Common myeloid progenitor, CD34-positive (primary cell): ENCODE measurements at regions not wholly inside any gene's neighbourhood (a gene's known extent, or its start where the extent isn't known, plus 50 kb on each side); places are given as distances from the start of the nearest gene placed in this dataset.

Experiments used
- CTCF ChIA-PET: fragments of 350-600 bp; sonication (Branson Sonifier 250); formaldehyde crosslinking; loops from one replicate; lab custom pipeline; 2021; ENCODE audit warnings: antibody characterized with exemption; lab: Charles Lee
- POLR2A ChIA-PET: fragments of 350-600 bp; sonication (Branson Sonifier 250); formaldehyde crosslinking; loops from one replicate; lab custom pipeline; 2021; ENCODE audit warnings: antibody characterized with exemption; lab: Charles Lee
- DNase-seq, 3 donors: peaks; one replicate each; pipeline versions ENCODE4 v3.0.0 to v3.0.0-alpha.2; 2013
- H3K27ac ChIP-seq, 2 experiments: 1 replicate in 1 of 2; 2 replicates in 1 of 2; pipeline ENCODE4 v1.7.0; 2013; ENCODE audit warnings: inconsistent platforms in 2 of 2, low read length in 2 of 2, mild to moderate bottlenecking in 2 of 2, low read depth in 1 of 2, moderate library complexity in 1 of 2; ENCODE audit not compliant: severe bottlenecking in 2 of 2, insufficient read depth in 1 of 2, poor library complexity in 1 of 2
- H3K27me3 ChIP-seq, 5 experiments: replicated peaks in 2 of 5; 1 replicate in 3 of 5; 2 replicates in 2 of 5; pipeline versions ENCODE4 v1.6.1 to v1.7.0; 2013; ENCODE audit warnings: low read length in 4 of 5, mild to moderate bottlenecking in 2 of 5, moderate library complexity in 2 of 5, inconsistent platforms in 1 of 5; ENCODE audit not compliant: insufficient read depth in 5 of 5, control insufficient read depth in 4 of 5
- H3K36me3 ChIP-seq, 4 experiments: 1 replicate in 2 of 4; 2 replicates in 2 of 4; pipeline versions ENCODE4 v1.6.1 to v1.7.0; 2013; ENCODE audit warnings: low read length in 3 of 4, control low read depth in 1 of 4, mild to moderate bottlenecking in 1 of 4; ENCODE audit not compliant: control insufficient read depth in 4 of 4, insufficient read depth in 4 of 4
- H3K4me1 ChIP-seq, 4 experiments: 1 replicate in 3 of 4; 2 replicates in 1 of 4; pipeline versions ENCODE4 v1.6.1 to v1.7.1; 2013; ENCODE audit warnings: low read length in 3 of 4, mild to moderate bottlenecking in 3 of 4, control low read depth in 1 of 4, inconsistent platforms in 1 of 4, moderate library complexity in 1 of 4; ENCODE audit not compliant: control insufficient read depth in 4 of 4, insufficient read depth in 4 of 4; ENCODE audit errors: control extremely low read depth in 1 of 4
- H3K4me3 ChIP-seq, 7 experiments: 1 replicate in 4 of 7; 2 replicates in 3 of 7; pipeline versions ENCODE4 v1.5.1 to v1.7.0; 2013; ENCODE audit warnings: mild to moderate bottlenecking in 7 of 7, low read length in 6 of 7, moderate library complexity in 6 of 7, inconsistent platforms in 2 of 7, low read depth in 2 of 7, control low read depth in 1 of 7; ENCODE audit not compliant: insufficient read depth in 4 of 7, control insufficient read depth in 1 of 7; ENCODE audit errors: extremely low read depth in 1 of 7
- H3K9me3 ChIP-seq, 5 experiments: 1 replicate in 4 of 5; 2 replicates in 1 of 5; pipeline versions ENCODE4 v1.6.1 to v1.7.1; 2013; ENCODE audit warnings: low read length in 4 of 5, mild to moderate bottlenecking in 2 of 5, inconsistent platforms in 1 of 5, low read depth in 1 of 5, moderate library complexity in 1 of 5; ENCODE audit not compliant: control insufficient read depth in 4 of 5, insufficient read depth in 2 of 5; ENCODE audit errors: control extremely low read depth in 1 of 5
- WGBS: methylation state at CpG from one replicate; pipeline ENCODE4 v1.1.5; 2013; ENCODE audit not compliant: insufficient coverage; 5-methylcytosine and 5-hydroxymethylcytosine counted together

GRCh38 chr10:31121757-31122577 is 90.3 kb upstream of the ZNF438 start:
- H3K9me3 ChIP-seq, result no peaks in the 10 kb centered on the region
- ChIA-PET POLR2A (no interaction called here), CTCF (interaction anchor here (1.1 to 1.4 kb wide), 2 partner anchors 9 to 10 kb away, joined by 3 to 4 read pairs; no protein-coding TSS in a partner anchor)
- no peaks in the 10 kb centered on the region for H3K4me1 ChIP-seq
- no peak for DNase-seq
- 100% methylated on average over 2 of the region's 3 CpGs for WGBS
- H3K4me3 ChIP-seq, result no peak overlapping the region
- no peak overlapping the region for H3K27ac ChIP-seq
- no peaks in the 10 kb centered on the region for H3K36me3 ChIP-seq
- H3K27me3 ChIP-seq, result no peaks in the 10 kb centered on the region

DNA sequence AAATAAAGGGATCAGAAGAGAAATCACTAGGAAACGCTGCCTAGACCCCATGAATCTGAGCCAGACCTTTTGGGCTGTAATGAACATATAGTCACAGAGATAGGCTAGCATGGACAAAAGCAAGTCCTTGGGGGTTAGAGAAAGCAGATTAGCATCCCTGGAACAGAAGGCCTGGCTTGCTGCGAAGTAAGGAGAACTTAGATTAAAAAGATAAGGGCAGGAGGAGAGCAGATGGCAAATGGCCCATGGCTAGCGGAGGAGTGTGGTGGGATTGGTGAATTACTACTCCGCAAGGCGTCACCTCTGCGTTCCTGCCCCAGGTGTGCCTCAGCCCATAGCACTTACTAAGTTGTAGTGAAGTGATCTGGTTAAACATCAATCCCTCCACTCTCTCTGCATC is 92.3 kb upstream of the ZNF438 start:
- no peak for DNase-seq
- H3K4me3 ChIP-seq, result no peak overlapping the region
- ChIA-PET POLR2A (no interaction called here), CTCF (no interaction called here)
- no peak overlapping the region for H3K27ac ChIP-seq
- H3K27me3 ChIP-seq, result no peaks in the 10 kb centered on the region
- no peaks in the 10 kb centered on the region for H3K4me1 ChIP-seq
- H3K9me3 ChIP-seq, result no peaks in the 10 kb centered on the region
- H3K36me3 ChIP-seq, result no peaks in the 10 kb centered on the region
- WGBS, result 100% methylated on average over 2 of the region's 6 CpGs

DNA sequence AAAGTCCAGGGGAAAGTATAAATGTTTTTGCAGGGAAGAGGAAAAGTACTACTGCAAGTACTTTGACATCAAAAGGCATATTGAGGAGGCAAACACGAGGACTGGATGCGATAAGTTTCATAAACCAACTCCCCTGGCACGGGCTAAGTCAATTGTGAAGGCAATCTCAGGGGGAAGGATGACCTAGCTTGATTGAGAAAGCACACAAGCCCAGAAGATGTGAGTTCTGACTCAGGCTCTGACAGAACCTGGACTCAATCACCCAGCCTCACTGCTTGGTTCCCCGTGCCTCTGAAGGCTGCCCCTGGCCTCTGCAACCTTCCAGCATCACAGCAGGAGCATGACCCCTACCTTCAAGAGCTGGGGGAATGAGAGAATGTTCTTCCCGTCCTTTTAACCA is 93.2 kb upstream of the ZNF438 start:
- Histone ChIP-seq H3K27ac (no peak overlapping the region), H3K4me3 (no peak overlapping the region), H3K27me3 (no peaks in the 10 kb centered on the region), H3K9me3 (no peaks in the 10 kb centered on the region), H3K36me3 (no peaks in the 10 kb centered on the region), H3K4me1 (peaks cover 0 to 5% (median 3%) of the 10 kb centered on the region in 4 experiments)
- no peak for DNase-seq
- 100% methylated on average over 4 of the region's 5 CpGs for WGBS
- POLR2A ChIA-PET, result no interaction called here
- CTCF ChIA-PET, result no interaction called here

- Histone ChIP-seq H3K4me1 (peaks cover 0 to 5% (median 4%) of the 10 kb centered on the region in 4 experiments), H3K9me3 (no peaks in the 10 kb centered on the region), H3K27me3 (no peaks in the 10 kb centered on the region), H3K27ac (no peak overlapping the region), H3K4me3 (no peak overlapping the region), H3K36me3 (no peaks in the 10 kb centered on the region)
- POLR2A ChIA-PET, result no interaction called here
- no peak for DNase-seq
- CTCF ChIA-PET, result no interaction called here
These were observed 94.1 kb upstream of the ZNF438 start for GRCh38 chr10:31125789-31126188.

GRCh38 chr10:31126593-31126992 is 94.9 kb upstream of the ZNF438 start:
- POLR2A ChIA-PET, result no interaction called here
- H3K27ac ChIP-seq, result no peak overlapping the region
- H3K4me3 ChIP-seq, result no peak overlapping the region
- peaks cover 0 to 5% (median 4%) of the 10 kb centered on the region in 4 experiments for H3K4me1 ChIP-seq
- H3K9me3 ChIP-seq, result no peaks in the 10 kb centered on the region
- no peak for DNase-seq
- CTCF ChIA-PET, result interaction anchor here (1.1 kb wide), 1 partner anchor 54 kb away, joined by 3 read pairs; no protein-coding TSS in a partner anchor
- no peaks in the 10 kb centered on the region for H3K27me3 ChIP-seq
- no peaks in the 10 kb centered on the region for H3K36me3 ChIP-seq
- 88% methylated on average over 1 of the region's 2 CpGs for WGBS

DNA sequence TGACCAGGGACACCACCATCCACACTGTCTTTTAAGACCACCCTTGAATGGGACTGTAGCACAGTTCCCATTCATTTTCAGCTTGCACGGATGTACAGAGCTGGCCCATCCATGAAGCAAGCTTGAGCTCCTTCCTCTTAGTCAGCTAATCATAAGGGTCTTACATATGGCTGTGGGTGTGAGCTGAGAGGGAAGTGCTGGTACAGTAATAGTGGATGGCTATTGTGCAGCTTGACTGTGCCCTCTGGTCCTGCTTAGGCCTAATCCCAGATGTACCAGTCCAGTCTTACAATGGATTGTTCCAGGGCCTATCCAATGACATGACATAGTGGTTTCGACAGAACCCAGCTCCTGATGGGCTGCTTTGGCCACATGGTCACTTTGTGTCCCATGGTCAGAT is 96.9 kb upstream of the ZNF438 start:
- H3K4me3 ChIP-seq, result no peak overlapping the region
- no peaks in the 10 kb centered on the region for H3K9me3 ChIP-seq
- 100% methylated on average over 1 of the region's 2 CpGs for WGBS
- no peak for DNase-seq
- CTCF ChIA-PET, result no interaction called here
- no peaks in the 10 kb centered on the region for H3K27me3 ChIP-seq
- H3K36me3 ChIP-seq, result no peaks in the 10 kb centered on the region
- peaks cover 3 to 13% (median 10%) of the 10 kb centered on the region in 4 experiments for H3K4me1 ChIP-seq
- POLR2A ChIA-PET, result no interaction called here
- H3K27ac ChIP-seq, result no peak overlapping the region

DNA sequence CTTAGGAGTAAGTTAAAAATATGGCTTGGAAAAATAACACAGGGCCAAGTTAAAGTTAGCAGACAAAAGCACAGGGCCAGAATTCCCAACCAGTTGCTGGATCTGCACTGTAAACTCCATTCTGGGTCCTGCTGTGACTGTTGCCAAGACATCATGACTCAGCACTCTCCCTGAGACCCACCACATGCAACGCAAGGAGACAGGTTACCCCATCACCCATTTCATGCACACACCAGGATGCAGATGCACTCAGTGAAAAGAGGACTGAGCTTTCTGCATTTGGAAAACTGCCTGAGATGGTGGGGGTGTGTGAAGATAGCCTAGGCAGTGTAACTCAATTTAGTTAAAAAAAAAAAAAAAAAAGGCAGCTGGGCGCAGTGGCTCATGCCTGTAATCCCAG is 97.6 kb upstream of the ZNF438 start:
- Histone ChIP-seq H3K27ac (no peak overlapping the region), H3K4me3 (no peak overlapping the region), H3K9me3 (no peaks in the 10 kb centered on the region), H3K4me1 (peaks cover 3 to 18% (median 16%) of the 10 kb centered on the region in 4 experiments), H3K27me3 (no peaks in the 10 kb centered on the region), H3K36me3 (no peaks in the 10 kb centered on the region)
- ChIA-PET CTCF (no interaction called here), POLR2A (no interaction called here)
- WGBS, result no CpG with 5 or more reads among the region's 2 CpGs
- peak; percentile 54 to 88 (median 88) for DNase-seq
